GM18498 (cell line): ENCODE measurements at regions not wholly inside any gene's neighbourhood (a gene's known extent, or its start where the extent isn't known, plus 50 kb on each side); places are given as distances from the start of the nearest gene placed in this dataset.
"Not testable (repeated sequence)": the region's sequence is repeated elsewhere in the genome, so short reads cannot be mapped to it uniquely, and the experiment has no call there.

Source experiments
- ATAC-seq: cut with Tn5 transposase; IDR thresholded peaks from one replicate; pipeline ENCODE4 v1.9.1; 2021; ENCODE audit warnings: mild to moderate bottlenecking, moderate library complexity; ENCODE audit not compliant: unreplicated experiment

DNA sequence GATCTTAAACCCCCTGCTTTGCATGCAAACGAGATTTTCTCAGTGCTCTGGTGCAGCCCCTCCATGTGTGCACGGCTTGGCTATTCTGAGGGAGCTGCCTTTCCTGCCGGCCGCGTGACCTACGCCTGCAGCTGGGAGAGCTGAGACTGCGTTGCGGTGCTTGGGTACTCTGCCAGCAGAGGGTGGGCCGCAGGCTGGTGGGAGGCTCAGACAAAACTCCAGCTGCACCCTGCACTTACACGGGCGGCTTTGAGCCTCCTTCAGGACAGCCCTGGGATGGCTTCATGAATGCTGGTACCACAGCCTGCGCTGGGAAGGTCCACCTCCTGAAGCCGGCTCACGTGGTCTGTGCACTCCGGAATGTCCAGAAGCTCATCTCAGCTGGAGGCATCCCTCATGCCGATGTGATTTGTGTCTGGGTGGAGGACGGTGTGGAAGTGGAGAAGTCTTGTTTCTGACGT is 223.7 kb downstream of the DLL1 start:
- ATAC-seq: no peak

DNA sequence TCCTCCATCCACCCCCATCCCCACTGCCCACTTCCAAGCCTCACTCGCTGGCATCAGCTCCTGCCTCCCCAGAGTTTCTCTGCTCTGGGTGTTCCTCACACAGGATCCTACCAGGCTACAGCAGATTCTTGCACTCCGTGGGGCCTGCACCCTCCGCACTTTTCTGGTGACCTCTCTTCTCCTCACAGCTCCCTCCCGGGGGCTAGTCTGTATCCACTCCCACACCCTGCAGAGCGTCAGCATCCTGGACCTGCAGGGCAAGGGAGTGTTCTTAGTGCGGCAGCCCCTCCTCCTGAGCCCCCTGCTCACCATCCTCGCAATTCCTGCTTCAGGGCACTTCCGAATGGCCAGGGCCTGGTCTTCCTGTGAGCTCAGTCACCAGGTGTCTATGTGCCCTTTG is 224.2 kb downstream of the DLL1 start:
- no peak for ATAC-seq

DNA sequence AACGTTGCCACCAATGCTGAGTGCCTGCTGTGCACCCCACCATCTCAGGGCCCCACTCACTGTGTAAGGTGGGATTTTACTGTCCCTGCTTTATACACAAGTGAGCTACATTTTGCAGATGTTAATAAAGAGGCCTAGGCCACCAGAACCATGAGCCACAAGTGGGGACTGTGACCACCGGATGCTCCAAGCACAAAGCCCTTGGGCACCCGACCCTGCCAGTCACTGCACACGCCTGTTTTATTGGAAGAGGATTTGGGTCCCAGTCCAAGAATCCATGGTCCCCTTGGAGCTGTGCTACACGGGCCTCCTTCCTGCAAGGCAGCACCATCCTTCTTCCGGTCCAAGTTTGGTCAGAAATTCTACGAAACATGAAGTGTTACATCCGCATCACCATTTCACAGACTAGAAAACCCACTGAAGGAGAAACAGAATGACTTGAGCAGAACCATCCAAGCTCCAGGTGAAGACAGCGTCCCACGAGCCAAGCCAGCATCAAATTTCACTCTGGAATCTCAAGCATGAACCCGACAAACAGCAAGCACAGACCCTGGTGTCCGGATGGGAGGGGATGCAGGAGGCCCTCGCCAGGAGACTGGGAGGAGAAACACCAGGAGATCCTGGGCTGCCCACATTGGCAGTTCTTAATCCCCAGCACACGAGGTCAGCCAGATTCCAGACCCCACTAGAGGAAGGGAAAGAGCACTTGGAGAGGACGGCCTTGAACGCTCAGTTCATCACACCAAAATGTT is 226.9 kb downstream of the DLL1 start:
- no peak for ATAC-seq

DNA sequence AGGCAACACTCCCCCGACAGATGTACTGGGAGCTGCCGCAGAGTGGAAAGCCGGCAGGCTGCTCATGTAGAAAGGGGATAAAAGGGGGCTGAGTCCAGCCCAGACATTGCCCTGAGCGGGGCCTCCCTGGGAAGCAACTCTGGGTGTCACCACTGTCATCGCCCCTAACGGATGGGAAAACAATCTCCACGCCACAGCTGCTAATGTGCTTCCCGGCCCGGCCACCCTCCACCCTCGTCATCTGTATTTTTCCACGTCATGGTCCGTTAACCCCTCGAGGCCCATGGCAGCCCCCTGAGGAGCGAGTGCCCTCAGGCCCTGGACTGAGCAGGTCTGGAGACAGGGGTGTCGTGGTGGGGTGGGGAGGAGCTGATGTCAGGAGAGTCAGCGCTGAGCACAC is 227.4 kb downstream of the DLL1 start:
- ATAC-seq: no peak

DNA sequence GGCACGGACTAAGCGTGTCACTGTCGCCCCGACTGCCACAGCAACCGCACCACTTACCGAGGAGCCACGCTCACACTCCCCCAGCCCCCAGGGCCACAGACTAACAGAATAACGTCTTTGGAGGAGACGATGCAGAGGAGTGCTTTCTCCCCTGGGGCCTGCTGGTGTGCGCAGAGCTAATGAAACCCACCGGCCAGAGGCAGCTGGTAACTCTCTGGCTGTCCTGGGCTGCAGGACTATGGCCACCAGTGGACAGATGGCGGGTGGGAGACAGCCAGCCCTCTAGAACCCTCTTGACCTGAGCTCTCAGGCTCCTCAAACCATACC is 228.0 kb downstream of the DLL1 start:
- ATAC-seq: no peak

DNA sequence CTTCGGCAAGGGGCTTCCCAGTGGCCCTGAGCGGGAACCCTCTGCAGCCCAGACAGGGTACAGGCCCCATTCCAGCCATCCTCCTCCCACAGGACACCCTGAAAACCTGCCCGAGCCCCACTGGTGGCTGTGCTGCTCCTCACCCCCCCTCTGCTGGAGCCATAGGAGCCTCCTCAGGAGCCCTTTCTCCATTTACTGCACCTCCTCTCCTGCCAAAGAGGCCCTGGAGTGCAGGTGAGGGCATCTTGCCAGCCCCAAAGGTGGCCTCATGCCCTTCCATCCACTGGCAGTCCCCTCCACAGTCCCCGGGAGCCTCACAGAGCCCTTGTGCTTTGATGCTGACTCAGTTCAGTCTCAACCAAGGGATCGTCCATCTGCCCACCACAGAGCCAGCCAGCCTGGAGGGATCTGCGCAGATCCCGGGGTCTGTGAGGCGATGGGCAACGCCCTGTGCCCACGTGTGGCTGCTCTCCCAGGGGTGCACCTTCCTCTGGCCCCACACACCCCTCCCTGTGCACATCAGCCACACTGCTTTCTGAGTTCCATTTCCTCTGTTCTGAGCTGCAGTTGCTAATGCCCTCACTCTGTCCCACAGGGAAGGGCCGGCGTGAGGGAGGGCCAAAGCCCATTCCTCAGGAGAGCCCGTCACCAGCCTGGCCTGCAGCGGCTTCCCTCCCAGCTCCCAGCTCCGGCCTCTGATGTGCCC is 228.5 kb downstream of the DLL1 start:
- ATAC-seq: no peak

DNA sequence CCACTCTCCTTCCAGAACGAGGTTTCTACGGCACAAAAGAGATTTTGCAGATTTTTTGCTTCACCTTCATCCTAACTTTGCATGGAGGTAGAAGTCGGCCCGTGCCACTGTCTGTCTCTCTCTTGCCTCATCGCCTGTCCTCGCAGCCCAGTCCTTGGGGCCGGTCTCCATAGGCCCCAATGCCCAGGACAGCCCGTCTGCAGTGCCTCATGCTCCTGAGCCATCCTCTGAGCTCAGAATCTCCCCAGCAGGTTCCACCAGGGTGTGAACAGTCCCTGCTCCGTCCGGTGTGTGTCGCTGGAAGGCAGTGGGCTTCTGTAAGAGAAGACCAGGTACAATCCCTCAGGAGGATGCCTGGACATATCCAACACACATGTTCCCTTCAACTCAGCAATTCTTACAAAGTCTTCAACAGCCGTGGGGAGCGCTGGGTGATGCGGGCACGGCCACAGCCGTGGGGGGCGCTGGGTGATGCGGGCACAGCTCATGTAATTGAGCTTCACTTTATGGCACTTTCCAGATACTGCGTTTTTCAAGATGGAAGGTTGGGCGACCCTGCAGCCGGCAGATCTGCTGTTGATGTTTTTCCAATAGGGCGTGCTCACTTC is 231.9 kb downstream of the DLL1 start:
- ATAC-seq: no peak

DNA sequence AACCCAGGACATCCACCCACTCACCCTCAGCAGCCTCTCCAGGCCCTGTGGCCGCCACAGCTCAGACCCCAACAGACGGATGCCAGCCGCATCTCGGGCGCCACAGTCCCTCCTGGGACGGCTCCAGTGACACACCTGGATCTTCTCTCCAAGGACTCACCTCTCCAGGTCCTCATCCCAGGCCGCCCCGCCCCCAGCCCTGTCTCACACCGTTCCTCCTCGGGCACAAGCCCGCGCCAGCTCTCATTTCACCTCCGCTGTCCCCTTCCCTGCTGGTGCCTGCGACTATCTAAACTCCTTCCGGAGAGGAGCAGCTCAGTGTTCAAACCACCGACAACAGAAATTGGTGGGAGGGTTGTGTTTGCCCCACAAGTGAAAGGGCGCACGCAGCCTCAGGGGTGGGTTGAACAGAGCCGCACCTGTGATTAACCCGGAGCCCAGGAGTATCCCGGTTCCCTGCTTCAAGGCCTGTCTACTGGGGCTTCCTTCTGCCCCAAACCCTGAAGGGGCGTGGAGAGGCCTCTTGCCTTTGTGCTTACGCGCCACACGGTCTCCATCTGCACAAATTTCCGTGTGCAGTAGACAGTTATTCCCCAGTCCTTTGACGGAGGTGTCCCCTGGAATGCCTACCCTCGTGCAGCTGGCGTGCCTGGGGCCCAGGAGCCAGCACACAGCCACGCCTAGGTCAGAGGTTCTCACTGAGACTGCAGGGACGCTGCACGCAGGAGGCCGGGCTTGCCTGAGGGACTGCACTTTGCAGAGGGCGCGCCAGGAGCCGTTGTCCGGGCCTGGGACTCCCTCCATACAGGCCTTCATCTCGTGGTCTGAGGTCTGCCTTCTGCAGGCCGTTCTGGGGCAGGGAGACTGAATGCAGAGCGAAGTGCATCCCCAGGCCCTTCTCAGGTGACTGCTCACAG is 232.7 kb downstream of the DLL1 start:
- ATAC-seq: no peak

DNA sequence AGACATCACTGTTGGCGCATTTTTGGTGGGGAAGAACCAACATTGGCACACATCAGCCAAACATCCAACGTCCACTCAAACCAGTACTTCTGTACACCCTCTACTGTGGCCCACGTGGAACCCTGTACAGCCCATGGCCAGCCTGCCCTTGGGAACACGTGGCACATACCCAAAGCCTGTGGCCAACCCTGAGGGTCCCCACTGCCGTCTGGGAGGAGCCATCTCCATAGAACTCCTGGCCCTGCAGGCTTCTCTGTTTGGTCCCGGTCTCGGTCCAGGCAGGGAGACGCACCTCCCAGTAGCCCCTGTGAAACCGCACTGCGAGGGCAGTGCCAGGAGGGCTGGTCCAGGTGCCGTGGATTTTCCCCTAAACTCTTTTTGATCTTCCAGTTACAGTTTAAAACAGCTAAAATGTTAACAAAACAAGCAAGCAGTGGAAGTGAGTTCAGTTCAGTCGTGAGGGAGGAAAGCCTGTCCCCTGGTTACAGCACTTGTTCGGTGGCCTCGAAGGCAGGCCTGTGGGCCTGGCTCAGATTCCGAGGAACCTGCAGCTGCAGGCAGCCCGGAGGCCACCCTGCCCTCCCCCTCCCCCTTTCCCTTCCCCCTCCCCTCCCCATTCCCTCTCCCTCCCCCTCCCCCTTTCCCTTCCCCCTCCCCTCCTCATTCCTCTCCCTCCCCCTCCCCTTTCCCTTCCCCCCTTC is 233.7 kb downstream of the DLL1 start:
- ATAC-seq: no peak

DNA sequence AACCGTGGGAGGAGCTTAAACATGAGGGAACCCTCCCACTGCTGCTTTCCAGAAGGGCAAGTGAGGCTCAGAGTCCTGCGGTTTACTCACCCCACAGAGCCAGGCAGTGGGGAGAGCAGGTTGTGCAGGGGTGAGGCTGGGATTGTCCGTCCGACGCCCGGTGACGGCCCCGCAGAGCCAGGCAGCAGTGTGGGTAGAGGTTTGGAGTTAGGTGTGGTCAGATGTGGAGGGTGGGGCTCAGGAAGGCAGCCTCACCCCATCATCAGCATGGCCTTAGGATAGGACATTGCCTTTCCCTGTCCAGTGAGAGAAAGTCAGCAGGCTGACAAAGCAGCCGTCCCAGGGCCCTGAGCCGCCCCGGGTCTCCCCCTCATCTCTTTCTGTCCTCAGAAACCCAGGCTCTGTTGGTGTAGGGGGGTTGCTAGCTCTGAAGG is 234.6 kb downstream of the DLL1 start:
- ATAC-seq: no peak

DNA sequence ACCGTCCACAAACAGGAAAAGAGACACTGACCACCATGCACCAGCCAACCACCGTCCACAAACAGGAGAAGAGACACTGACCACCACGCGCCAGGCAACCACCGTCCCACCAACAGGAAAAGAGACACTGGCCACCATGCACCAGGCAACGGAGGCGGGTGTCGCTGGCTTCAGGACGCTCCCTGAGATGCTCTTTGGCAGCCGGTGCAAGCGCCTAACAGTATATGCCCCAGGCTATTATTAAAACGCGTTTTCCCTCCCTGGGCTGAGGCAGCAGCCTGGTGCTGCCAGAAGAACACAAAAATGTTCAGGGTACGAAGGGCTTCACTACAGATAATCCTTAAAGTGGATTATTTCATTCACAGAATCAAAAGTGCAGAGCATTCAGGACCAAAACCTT is 235.1 kb downstream of the DLL1 start:
- ATAC-seq: not testable (repeated sequence)

DNA sequence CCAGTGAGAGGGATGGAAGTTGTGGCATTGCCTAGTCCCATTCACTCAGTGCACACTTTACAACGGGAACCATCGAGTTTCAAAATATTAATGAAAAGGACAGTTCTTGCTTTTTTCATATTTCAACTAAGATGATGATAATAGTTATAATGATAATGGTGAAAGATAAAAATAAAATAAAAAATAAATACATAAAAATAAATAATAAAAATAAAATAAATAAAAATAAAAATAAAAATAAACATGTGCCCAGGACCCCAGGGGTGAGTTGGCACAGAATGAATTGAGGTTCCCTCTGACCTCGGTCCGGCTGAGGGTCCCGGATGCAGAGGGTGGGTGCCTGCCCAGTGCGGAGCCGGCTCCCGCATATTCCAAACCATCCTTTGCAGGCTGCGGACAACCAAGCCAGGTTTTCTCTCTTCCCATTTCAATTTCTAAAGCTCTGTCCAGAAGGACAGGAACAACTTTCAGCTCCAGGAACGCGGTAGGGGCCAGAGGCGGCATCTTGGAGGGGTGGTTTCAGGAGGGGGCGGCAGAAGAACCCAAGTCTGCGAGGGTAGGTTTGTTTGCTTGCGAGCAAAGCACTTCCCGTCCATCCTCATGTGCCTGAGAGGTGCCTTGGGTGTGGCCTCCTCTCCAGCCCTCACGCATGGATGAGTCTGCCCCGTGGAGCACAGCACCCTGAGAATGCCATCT is 236.8 kb downstream of the DLL1 start:
- ATAC-seq: no peak

DNA sequence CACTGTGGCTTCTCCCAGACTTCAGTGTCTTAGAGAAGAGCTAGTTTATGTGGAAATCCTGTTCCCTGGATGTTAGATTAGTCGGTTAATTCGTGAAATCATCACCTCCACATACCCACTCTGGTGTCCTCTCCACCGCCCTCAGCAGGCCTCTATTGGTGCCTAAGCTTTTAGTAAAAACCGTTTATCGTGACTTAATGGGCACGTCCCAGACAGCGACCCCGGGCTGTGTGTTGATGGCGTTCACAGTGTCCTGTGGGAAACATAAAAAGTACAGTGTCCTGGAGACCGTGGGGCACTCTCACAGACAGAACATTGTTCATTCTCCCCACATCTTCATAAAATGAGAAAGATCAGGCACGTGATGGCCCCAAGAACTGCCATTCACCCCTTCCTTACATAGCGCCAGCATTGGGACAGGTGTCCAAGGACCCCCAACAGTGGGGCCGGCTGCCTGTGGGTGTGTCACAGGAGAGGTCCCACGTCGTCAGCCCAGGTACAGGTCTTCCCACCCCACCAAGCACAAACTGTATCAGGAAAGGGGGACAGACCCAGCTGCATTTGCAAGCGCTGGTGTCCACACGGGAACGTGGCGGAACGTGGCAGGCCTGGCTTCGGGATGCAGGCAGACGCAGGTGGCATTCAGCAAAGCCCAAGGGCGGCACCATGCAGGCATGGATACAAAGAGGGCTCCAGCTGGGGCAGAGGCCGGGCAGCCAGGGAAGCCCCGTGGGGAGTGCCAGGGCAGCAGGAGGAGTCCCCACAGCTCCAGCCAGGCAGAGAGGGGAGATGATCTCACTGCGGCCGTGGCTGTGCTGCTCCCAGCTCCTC is 237.7 kb downstream of the DLL1 start:
- ATAC-seq: no peak

DNA sequence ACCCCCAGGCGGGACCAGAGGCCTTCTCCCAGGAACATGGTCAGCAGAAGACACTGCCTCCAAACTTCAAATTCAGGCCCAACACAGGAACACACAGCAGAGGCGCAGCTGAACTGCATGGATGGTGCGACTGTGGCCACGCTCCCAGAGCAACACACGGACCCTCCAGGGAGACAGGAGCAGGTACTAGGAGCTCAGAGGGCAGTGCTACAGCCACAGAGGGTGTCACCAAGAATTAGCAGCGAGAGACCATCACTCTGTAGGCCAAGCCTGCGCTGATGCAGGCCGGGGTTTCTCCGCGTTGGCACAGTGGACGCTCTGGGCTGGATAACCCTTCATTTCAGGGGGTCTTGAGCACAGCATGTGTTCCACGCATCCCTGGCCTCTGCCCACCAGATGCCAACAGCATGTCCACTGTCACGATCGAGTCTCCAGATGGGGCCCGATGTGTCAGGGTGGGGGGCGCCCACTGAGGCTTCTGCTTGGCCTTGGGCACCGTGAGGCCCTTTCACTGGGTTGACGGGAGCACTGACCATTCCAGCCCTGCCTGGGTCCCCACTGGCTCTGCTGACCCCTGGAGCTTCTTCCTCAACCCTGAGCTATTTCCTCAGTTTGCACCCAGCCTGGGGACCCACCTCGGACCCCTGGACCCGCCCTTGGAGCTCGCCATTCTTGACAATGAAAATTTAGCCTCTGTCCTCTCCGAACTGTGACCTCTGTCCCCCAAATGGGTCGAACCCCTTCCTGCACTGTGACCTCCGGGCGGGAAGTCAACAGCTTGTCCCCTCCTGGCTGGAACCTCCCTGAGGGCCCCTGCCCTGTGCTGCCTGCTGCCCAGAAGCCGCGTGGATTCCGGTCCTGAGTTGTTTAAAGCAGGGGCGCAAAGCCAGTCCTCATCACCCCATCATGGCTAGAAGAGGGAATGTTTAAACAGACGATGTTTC is 239.4 kb downstream of the DLL1 start:
- ATAC-seq: no peak

DNA sequence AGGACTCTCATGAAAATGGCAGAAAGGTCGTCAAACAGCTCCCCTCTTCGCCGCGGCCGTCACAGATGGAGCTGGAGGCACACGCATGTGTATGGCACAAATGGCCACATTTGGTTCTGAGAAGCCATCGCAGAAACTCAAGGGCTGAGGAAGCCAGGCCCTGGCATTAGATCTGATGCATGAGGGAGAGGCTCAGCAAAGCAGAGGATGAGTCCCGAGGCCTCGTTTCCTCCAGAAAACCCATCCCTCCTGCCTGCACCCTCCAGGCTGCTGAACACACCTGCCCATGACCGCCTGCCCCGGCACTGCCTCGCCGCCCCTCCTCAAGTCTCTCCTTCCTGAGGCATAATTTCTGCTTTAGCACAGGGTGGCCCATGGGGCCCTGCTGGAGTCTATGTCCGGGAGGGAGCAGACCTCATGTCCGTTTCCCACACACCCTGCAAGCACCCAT is 240.3 kb downstream of the DLL1 start:
- ATAC-seq: no peak

DNA sequence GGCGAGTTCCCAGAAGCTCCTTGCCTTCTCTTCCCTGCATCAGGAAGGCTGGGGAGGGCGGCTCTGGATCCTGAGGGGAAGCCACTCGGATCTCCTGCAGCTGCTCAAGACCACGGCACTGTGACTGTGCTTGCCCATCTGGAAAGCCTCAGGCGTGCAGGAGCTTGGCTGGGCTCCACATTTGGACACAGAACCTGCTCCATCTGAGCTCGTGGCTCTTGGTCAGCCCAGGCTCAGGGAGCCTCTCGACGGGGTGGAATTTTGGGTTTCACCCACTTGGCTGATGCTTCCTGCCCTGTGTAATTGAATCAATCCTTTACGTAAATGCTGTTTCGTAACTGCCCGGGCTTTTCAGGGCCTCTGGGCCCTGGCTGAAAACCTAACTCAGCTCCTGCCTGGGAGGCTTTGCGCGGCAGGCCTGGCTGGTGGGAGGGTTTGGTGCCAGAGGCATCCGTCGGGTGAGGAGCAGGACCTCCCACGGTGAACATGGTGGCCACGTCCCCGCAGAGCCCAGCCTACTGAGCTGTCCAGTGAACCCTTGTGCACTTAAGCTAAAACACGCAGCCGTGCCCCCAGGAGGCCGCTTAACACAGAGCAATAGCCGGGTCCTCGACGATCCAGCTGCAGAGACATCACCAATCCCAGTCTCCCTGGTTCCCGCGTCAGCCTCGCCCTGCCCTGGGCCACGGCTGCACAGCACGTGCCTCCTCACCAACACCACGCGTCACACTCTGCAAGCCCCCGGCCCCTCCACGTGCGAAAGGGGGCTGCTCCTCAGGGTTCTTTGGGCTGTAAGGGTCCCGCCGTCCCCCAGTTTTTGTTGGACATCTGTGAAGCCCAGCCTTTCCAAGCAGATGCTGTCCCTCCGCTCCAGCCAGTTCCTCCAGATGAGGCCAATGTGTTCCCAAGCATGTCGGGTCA is 241.0 kb downstream of the DLL1 start:
- no peak for ATAC-seq
